ENCODE measurements at regions not wholly inside any gene's neighbourhood (a gene's known extent, or its start where the extent isn't known, plus 50 kb on each side); places are given as distances from the start of the nearest gene placed in this dataset.

DNA sequence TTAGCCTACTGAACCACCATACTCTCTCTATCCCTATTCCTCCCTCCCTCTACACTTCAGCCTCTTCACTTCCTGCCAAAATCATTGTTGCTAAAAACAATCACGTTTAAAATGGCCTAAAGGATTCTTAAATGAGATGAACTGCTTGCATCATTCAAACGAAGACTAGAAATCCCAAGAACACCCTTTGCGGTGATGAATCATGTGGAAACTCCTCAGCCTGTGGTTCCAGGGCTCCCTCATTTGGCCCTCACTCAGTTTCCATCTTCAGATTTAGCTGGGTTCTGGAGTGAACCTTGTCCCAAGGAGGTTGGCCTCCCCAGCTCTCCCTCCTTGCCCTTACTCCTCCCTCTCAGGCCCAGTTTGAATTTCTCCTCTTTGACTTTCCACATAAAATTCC, 125.6 kb upstream of the CDC42EP3 start:
- TF ChIP-seq SIN3A (IDR thresholded peaks at IDR 0.05; ENCODE audit: borderline replicate concordance, insufficient read depth, low read length) (no peak), TAF1 (IDR thresholded peaks at IDR 0.05; ENCODE audit: borderline replicate concordance, insufficient read depth, low read length) (no peak), POLR2AphosphoS5 (IDR thresholded peaks at IDR 0.05; ENCODE audit: low read depth, low read length) (no peak)

DNA sequence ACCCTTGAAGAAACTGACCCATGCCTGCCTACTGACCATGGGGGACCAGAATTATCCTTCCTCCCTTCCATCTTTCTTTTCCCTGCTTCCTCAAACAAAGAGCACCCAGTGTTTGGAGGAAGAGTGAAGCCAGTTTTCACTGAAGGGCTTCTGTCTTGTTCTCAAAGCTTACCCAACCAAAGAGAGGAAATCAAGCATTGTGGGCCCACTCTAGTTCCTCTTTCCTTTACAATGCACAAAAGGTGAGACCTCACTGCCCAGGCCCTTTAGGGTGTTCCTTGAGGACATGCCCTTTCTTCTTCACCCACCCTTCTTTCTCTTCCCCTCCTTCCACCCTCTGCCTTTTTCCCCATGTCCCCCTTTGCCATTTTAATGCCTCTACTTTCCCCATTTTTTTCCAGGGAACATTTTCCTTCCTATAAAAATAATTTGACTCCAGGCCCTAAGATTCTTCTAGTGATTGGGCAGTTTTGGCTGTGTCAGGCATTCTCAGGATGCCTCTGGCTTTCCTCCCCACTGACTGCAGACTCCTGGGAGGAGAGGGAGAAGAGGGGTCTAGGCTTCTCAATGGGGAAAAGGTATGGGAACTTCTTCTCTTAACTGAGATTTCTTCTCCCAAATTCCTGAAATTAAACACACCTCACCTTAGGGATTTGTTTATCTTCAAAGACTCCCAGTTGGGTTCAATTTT, 126.6 kb upstream of the RMDN2 start:
- TF ChIP-seq SIN3A (IDR thresholded peaks at IDR 0.05; ENCODE audit: borderline replicate concordance, insufficient read depth, low read length), result no peak
- no peak for TF ChIP-seq TAF1 (IDR thresholded peaks at IDR 0.05; ENCODE audit: borderline replicate concordance, insufficient read depth, low read length)
- TF ChIP-seq POLR2AphosphoS5 (IDR thresholded peaks at IDR 0.05; ENCODE audit: low read depth, low read length), result no peak
- TF ChIP-seq REST (IDR thresholded peaks at IDR 0.05; ENCODE audit: insufficient read depth in 1 of 2, low read depth in 2 of 2, low read length in 2 of 2), result no peak
- no peak for TF ChIP-seq FOXP2 (optimal IDR thresholded peaks at IDR 0.05; ENCODE audit: borderline replicate concordance, extremely low read depth, extremely low read length, insufficient read depth)

DNA sequence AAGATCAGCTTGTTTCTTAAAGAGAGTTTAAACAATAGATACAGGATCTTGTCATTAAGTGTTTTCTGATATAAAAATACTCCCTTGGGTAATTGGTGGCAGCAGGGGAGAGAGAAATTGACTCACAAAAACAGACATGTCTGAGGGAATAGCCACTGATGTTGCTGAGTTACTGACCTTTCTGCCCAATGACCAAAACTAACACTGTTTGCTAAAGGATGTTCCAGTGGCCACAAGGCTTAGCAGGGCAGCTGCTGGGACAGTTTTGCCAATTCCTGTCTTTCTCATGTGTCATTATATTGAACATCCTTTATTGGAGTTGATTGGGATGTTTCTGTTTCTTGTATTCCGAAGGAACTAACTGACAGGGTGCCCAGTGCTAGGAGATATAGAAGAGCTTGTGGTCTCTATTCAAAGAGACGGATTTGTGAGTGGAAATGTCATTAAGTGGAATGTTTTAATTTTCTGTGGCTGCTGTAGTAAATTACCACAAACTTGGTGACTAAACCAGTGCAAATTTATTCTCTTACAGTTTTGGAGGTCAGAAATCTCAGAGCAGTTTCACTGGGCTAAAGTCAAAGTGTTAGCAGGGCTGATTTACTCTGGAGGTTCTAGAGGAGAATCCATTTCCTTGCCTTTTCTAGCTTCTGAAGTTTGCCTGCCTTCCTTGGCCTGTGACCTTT, 124.8 kb upstream of the RMDN2 start:
- TF ChIP-seq FOXP2 (optimal IDR thresholded peaks at IDR 0.05; ENCODE audit: borderline replicate concordance, extremely low read depth, extremely low read length, insufficient read depth) (no peak), TAF1 (IDR thresholded peaks at IDR 0.05; ENCODE audit: borderline replicate concordance, insufficient read depth, low read length) (no peak), POLR2AphosphoS5 (IDR thresholded peaks at IDR 0.05; ENCODE audit: low read depth, low read length) (no peak), SIN3A (IDR thresholded peaks at IDR 0.05; ENCODE audit: borderline replicate concordance, insufficient read depth, low read length) (no peak), REST (IDR thresholded peaks at IDR 0.05; ENCODE audit: insufficient read depth in 1 of 2, low read depth in 2 of 2, low read length in 2 of 2) (no peak)

GRCh38 chr2:37802211-37802752, 122.8 kb upstream of the RMDN2 start:
- TF ChIP-seq TAF1 (IDR thresholded peaks at IDR 0.05; ENCODE audit: borderline replicate concordance, insufficient read depth, low read length) (no peak), FOXP2 (optimal IDR thresholded peaks at IDR 0.05; ENCODE audit: borderline replicate concordance, extremely low read depth, extremely low read length, insufficient read depth) (no peak), REST (IDR thresholded peaks at IDR 0.05; ENCODE audit: insufficient read depth in 1 of 2, low read depth in 2 of 2, low read length in 2 of 2) (no peak), POLR2AphosphoS5 (IDR thresholded peaks at IDR 0.05; ENCODE audit: low read depth, low read length) (no peak), SIN3A (IDR thresholded peaks at IDR 0.05; ENCODE audit: borderline replicate concordance, insufficient read depth, low read length) (no peak)

- TF ChIP-seq POLR2AphosphoS5 (IDR thresholded peaks at IDR 0.05; ENCODE audit: low read depth, low read length), result no peak
- TF ChIP-seq TAF1 (IDR thresholded peaks at IDR 0.05; ENCODE audit: borderline replicate concordance, insufficient read depth, low read length), result no peak
- TF ChIP-seq SIN3A (IDR thresholded peaks at IDR 0.05; ENCODE audit: borderline replicate concordance, insufficient read depth, low read length), result no peak
- TF ChIP-seq FOXP2 (optimal IDR thresholded peaks at IDR 0.05; ENCODE audit: borderline replicate concordance, extremely low read depth, extremely low read length, insufficient read depth), result no peak
- TF ChIP-seq REST (IDR thresholded peaks at IDR 0.05; ENCODE audit: insufficient read depth in 1 of 2, low read depth in 2 of 2, low read length in 2 of 2), result no peak
These were observed 122.1 kb upstream of the RMDN2 start for GRCh38 chr2:37802899-37803379.
